HG02759 (cell line): ENCODE measurements at regions not wholly inside any gene's neighbourhood (a gene's known extent, or its start where the extent isn't known, plus 50 kb on each side); places are given as distances from the start of the nearest gene placed in this dataset.
"Not testable (repeated sequence)": the region's sequence is repeated elsewhere in the genome, so short reads cannot be mapped to it uniquely, and the experiment has no call there.

Experiments used
- ATAC-seq: cut with Tn5 transposase; IDR thresholded peaks from one replicate; pipeline ENCODE4 v1.9.1; 2021; ENCODE audit warnings: mild to moderate bottlenecking, moderate library complexity; ENCODE audit not compliant: unreplicated experiment

- ATAC-seq, result no peak
Measured at GRCh38 chr21:22253761-22254160, 1255.6 kb downstream of the NCAM2 start.

- ATAC-seq, result no peak
Measured at GRCh38 chr21:22258821-22259220, 1260.6 kb downstream of the NCAM2 start.

GRCh38 chr21:22260274-22260673 lies 1262.1 kb downstream of the NCAM2 start:
- no peak for ATAC-seq

GRCh38 chr21:22263890-22264289 lies 1265.7 kb downstream of the NCAM2 start:
- ATAC-seq, result no peak

- no peak for ATAC-seq
Measured at GRCh38 chr21:22277341-22277740, 1279.1 kb downstream of the NCAM2 start.

GRCh38 chr21:22278366-22278765 lies 1280.2 kb downstream of the NCAM2 start:
- ATAC-seq, result no peak

- ATAC-seq, result no peak
Measured at GRCh38 chr21:22280851-22281250, 1282.6 kb downstream of the NCAM2 start.

- no peak for ATAC-seq
Measured at GRCh38 chr21:22288885-22289499, 1290.8 kb downstream of the NCAM2 start.

GRCh38 chr21:22292144-22292543 lies 1293.9 kb downstream of the NCAM2 start:
- ATAC-seq, result no peak

- no peak for ATAC-seq
Measured at GRCh38 chr21:22297575-22297974, 1299.4 kb downstream of the NCAM2 start.

- ATAC-seq, result no peak
Measured at GRCh38 chr21:22311741-22312462, 1313.7 kb downstream of the NCAM2 start.

- ATAC-seq, result no peak
Measured at GRCh38 chr21:22314963-22315362, 1316.8 kb downstream of the NCAM2 start.

- no peak for ATAC-seq
Measured at GRCh38 chr21:22319435-22319834, 1321.2 kb downstream of the NCAM2 start.

GRCh38 chr21:22342889-22343288 lies 1344.7 kb downstream of the NCAM2 start:
- ATAC-seq, result no peak

GRCh38 chr21:22343303-22343702 lies 1345.1 kb downstream of the NCAM2 start:
- no peak for ATAC-seq

- no peak for ATAC-seq
Measured at GRCh38 chr21:22343721-22344120, 1345.5 kb downstream of the NCAM2 start.

GRCh38 chr21:22345624-22346023 lies 1347.4 kb downstream of the NCAM2 start:
- no peak for ATAC-seq

GRCh38 chr21:22346576-22346975 lies 1348.4 kb downstream of the NCAM2 start:
- no peak for ATAC-seq

GRCh38 chr21:22351076-22351475 lies 1352.9 kb downstream of the NCAM2 start:
- ATAC-seq, result no peak

GRCh38 chr21:22352088-22352487 lies 1353.9 kb downstream of the NCAM2 start:
- no peak for ATAC-seq

- ATAC-seq, result no peak
Measured at GRCh38 chr21:22355949-22356348, 1357.7 kb downstream of the NCAM2 start.

- ATAC-seq, result no peak
Measured at GRCh38 chr21:22356663-22357062, 1358.5 kb downstream of the NCAM2 start.

GRCh38 chr21:22359599-22359998 lies 1361.4 kb downstream of the NCAM2 start:
- ATAC-seq, result not testable (repeated sequence)
